Stimulated activated naive CD8-positive, alpha-beta T cell treated with anti-CD3 and anti-CD28 coated beads, Interleukin-15, Interleukin-2, amounts not matched to agents 100 ng/mL and 50 ng/mL, for 24 hours (primary cell): ENCODE measurements at regions not wholly inside any gene's neighbourhood (a gene's known extent, or its start where the extent isn't known, plus 50 kb on each side); places are given as distances from the start of the nearest gene placed in this dataset.

ENCODE experiments used
- H3K27ac Mint-ChIP-seq: one replicate; pipeline ENCODE4 v1.8.0; 2021; ENCODE audit warnings: mild to moderate bottlenecking, mixed read lengths
- H3K27me3 Mint-ChIP-seq: one replicate; pipeline ENCODE4 v1.8.0; 2021; ENCODE audit warnings: mixed read lengths
- H3K36me3 Mint-ChIP-seq: one replicate; pipeline ENCODE4 v1.8.0; 2021; ENCODE audit warnings: low read depth, mixed read lengths
- H3K4me1 Mint-ChIP-seq: one replicate; pipeline ENCODE4 v1.8.0; 2021; ENCODE audit warnings: low read depth, mixed read lengths
- H3K4me3 Mint-ChIP-seq: one replicate; pipeline ENCODE4 v1.8.0; 2021; ENCODE audit warnings: mild to moderate bottlenecking, mixed read lengths
- H3K9me3 Mint-ChIP-seq: one replicate; pipeline ENCODE4 v1.8.0; 2021; ENCODE audit warnings: mixed read lengths

DNA sequence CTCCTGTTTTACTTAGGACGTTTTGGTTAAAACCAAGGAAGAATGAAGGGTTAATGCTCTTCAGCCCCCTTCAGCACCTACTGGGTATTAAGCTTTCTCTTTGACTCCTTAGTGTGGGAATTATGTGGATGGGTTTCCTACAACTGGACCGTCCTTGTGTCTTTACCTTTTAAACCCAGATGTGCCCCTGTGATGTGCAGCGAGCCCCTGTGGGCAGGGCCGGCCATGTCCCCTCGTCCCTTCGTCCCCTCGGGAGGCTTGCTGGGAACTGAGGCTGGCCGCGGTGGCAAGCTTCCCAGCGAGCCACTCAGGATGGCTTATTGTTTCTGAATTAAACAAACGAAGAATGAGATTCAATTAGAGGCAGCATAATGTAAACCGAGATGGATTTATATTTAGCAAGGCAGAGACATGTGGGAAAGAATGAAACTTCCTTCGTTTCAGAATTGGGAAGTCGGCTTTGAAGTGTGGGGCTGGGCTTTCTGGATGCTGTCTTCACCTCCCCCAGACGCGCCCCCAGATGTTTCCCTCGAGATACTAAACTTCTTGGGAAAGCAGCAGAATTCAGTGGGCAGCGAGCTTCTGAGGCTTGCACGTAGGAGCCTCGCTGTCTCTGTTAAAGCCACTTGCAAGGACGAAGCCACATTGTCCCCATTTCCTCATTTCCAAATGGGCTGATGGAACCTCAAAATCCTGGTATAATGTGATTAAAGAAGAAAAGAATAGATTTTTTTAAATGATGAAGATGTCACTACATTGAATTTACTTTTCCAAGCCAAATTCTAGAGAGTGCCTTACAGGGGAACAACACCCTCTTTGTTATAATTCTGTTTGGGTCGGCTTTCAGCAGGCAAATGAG lies 146.0 kb downstream of the VAPA start:
- no peaks in the 10 kb centered on the region for H3K36me3 Mint-ChIP-seq
- H3K4me1 Mint-ChIP-seq: peaks cover 11% of the 10 kb centered on the region
- H3K9me3 Mint-ChIP-seq: no peaks in the 10 kb centered on the region
- H3K4me3 Mint-ChIP-seq: no peak overlapping the region
- peaks cover 6% of the 10 kb centered on the region for H3K27me3 Mint-ChIP-seq
- no peak overlapping the region for H3K27ac Mint-ChIP-seq

DNA sequence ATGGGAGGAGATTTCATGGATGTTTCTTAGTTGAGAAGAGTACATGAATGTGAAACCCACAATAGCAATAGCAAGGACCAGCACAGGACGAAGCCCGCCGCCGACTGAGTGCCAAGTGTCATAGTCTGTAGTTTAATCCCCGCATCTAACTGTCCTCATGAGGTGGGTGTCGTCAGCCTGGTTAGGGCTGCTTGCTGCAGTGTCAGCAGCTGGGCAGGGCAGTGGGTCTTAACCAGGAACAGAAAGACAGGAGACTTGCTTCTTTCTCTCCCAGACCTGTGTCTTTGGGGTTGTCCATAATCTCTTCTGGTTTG lies 146.6 kb downstream of the VAPA start:
- Mint-ChIP-seq H3K9me3 (no peaks in the 10 kb centered on the region), H3K27ac (no peak overlapping the region), H3K4me3 (no peak overlapping the region), H3K4me1 (peaks cover 11% of the 10 kb centered on the region), H3K36me3 (no peaks in the 10 kb centered on the region), H3K27me3 (peaks cover 6% of the 10 kb centered on the region)

DNA sequence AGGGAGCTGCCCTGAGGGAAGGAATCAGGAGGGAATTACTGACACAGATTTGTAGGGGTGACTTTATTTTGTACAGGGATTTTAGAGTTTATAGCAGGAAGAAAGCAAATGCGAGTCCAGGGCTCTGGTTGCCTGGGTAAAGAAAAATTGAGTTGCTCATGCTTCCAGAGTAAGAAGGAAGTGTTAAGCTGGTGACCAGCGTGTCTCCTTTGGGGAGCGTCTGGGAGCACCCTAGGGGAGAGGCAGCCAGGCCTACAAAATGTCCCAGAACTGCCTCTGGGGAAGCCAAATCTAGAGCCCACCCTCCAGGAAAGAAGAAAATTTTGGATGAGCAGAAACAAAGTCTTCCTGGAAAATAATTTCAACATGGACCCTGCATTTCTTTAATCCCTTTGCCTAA lies 147.0 kb downstream of the VAPA start:
- no peak overlapping the region for H3K27ac Mint-ChIP-seq
- no peak overlapping the region for H3K4me3 Mint-ChIP-seq
- H3K27me3 Mint-ChIP-seq: peaks cover 6% of the 10 kb centered on the region
- no peaks in the 10 kb centered on the region for H3K9me3 Mint-ChIP-seq
- peaks cover 11% of the 10 kb centered on the region for H3K4me1 Mint-ChIP-seq
- H3K36me3 Mint-ChIP-seq: no peaks in the 10 kb centered on the region

DNA sequence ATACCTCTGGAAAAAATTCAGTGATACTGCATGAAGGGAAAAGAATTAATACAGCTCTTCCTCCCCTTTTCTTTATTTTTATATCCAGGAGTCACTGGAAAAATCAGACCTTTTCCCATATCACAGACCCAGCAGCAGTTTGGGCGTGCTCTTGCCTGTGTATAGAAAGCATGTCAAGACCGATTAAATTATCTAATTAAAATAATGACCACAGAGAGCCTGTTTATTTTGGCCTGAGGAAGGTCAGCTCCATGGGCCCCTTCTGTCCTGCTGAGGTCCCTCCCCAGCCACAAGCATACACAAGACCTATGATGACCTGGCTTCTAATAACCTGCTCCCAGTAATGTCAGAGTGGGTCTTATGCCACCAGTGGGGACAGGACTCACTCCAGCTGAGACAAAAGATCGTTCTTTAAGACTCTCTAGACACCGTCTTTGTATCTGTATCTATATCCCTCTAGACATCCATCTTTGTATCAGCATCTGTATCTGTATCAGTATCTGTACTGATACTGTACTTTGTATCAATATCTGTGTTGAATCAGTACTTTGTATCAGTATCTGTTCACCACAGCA lies 147.8 kb downstream of the VAPA start:
- H3K9me3 Mint-ChIP-seq: no peaks in the 10 kb centered on the region
- no peak overlapping the region for H3K4me3 Mint-ChIP-seq
- H3K36me3 Mint-ChIP-seq: no peaks in the 10 kb centered on the region
- no peak overlapping the region for H3K27ac Mint-ChIP-seq
- H3K27me3 Mint-ChIP-seq: peaks cover 6% of the 10 kb centered on the region
- H3K4me1 Mint-ChIP-seq: peaks cover 11% of the 10 kb centered on the region

GRCh38 chr18:10062302-10063300 lies 148.8 kb downstream of the VAPA start:
- H3K9me3 Mint-ChIP-seq: no peaks in the 10 kb centered on the region
- peaks cover 9% of the 10 kb centered on the region for H3K4me1 Mint-ChIP-seq
- no peak overlapping the region for H3K27ac Mint-ChIP-seq
- H3K27me3 Mint-ChIP-seq: peaks cover 6% of the 10 kb centered on the region
- H3K36me3 Mint-ChIP-seq: no peaks in the 10 kb centered on the region
- no peak overlapping the region for H3K4me3 Mint-ChIP-seq

DNA sequence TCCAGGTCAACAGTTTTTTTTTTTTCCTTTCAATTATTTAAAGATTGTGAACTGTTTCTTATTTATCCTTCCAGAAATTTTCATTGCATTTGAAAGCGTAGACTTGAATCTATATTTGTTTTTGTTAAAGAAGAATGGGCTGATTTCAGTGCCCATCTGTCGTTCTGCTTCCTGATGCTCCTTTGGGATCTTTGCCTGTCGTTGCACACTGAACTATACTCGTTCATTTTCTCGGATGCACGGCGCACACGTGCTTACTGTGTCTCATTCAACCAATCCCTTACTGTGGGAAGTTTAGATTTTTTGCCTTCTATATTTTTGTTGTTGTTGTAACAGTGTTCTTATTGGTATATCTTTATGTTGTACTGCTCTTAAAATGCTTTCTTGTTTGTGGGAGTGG lies 149.7 kb downstream of the VAPA start:
- H3K27ac Mint-ChIP-seq: no peak overlapping the region
- H3K27me3 Mint-ChIP-seq: peaks cover 6% of the 10 kb centered on the region
- no peak overlapping the region for H3K4me3 Mint-ChIP-seq
- H3K9me3 Mint-ChIP-seq: no peaks in the 10 kb centered on the region
- peaks cover under 1% of the 10 kb centered on the region for H3K4me1 Mint-ChIP-seq
- H3K36me3 Mint-ChIP-seq: no peaks in the 10 kb centered on the region

DNA sequence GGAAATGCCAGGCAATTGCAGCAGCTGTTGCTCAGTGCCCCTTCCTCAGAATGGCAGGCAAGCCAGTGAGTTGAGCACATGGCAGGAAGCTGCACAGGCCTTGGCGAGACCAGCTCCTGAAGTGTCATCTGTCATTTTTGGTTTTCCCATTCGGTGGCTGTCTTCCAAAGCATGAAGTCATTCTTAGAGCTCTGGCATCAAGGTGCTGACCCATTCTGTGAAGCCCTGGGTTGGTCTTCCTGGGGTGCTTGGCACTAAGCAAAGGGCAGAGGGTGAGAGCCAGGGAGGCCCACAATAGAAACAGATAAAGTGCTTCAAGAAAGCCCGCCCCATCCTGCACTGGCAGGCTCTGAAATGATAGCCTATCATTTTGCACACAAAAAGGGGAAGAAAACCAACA lies 150.5 kb downstream of the VAPA start:
- Mint-ChIP-seq H3K9me3 (no peaks in the 10 kb centered on the region), H3K27me3 (peaks cover 6% of the 10 kb centered on the region), H3K36me3 (no peaks in the 10 kb centered on the region), H3K4me3 (no peak overlapping the region), H3K4me1 (no peaks in the 10 kb centered on the region), H3K27ac (no peak overlapping the region)

DNA sequence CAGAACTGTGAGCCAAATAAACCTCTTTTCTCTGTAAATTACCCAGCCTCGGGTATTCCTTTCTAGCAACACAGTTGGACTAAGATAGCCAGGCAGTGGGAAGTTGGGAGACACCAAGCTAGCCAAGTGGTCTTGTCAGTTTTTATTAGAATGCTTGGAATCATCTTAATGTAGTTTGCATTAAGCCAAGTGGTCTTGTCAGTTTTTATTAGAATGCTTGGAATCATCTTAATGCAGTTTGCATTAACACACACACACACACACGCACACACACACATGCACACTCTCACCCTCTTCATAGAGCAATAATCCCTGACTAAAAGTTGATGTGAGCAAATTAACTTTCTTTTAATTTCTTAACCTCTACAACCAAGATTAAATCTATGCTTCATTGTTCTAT lies 151.5 kb downstream of the VAPA start:
- Mint-ChIP-seq H3K36me3 (no peaks in the 10 kb centered on the region), H3K27ac (no peak overlapping the region), H3K4me1 (no peaks in the 10 kb centered on the region), H3K9me3 (no peaks in the 10 kb centered on the region), H3K27me3 (peaks cover 3% of the 10 kb centered on the region), H3K4me3 (no peak overlapping the region)

DNA sequence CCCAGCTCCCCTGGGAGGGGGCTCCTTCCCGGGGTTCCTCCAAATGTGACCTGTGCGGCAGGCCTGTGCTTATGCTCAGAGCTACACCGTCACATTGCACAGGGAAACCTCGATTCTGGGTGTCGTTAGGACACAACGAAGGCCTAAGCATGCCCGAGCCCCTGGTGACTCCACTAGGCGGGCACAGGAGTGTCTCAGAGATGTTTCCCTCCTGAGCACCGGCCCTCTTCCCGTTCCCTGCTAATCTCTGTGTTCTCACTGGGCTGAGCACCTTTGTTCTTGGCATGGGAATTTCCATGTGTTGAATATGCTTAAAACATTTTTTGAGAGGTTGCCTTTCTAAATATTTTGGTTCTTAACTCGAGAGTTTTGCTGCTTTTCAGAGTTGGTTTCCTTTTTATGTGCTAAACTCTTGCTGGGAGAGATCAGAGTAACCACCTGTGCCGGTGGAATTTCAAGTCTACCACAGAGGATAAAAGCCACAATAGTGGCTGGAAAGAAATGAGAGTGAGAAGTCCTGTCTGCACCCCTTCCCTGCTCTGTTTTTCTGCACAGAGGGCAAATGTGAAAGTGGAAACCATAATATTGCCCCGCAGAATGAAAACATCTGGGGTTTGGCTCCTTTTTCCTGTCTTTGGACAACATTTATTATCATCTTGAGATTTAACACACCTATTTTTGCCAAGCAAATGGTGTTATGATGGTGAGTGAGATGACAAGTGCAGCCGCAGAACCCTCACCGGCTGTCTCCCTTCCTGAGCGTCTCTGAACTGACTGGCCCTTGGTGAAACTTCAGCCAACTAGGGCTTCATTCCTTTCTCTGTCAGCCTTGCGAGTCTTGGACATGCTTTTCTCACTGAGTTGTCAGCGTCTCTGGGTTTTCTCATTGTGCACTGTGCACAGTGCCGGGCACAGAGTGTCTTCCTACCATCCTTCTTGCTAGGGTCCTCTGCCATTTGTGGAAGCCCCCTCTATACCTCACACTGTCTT lies 154.1 kb downstream of the VAPA start:
- Mint-ChIP-seq H3K36me3 (no peaks in the 10 kb centered on the region), H3K4me3 (no peak overlapping the region)

GRCh38 chr18:10068766-10069567 lies 155.2 kb downstream of the VAPA start:
- no peak overlapping the region for H3K27ac Mint-ChIP-seq
- H3K36me3 Mint-ChIP-seq: no peaks in the 10 kb centered on the region
- no peaks in the 10 kb centered on the region for H3K4me1 Mint-ChIP-seq
- no peak overlapping the region for H3K4me3 Mint-ChIP-seq
- H3K27me3 Mint-ChIP-seq: no peaks in the 10 kb centered on the region
- no peaks in the 10 kb centered on the region for H3K9me3 Mint-ChIP-seq

More for the DNA sequence above, 154.1 kb downstream of the VAPA start:
- H3K4me1 Mint-ChIP-seq: no peaks in the 10 kb centered on the region
- no peak overlapping the region for H3K27ac Mint-ChIP-seq
- no peaks in the 10 kb centered on the region for H3K27me3 Mint-ChIP-seq
- H3K9me3 Mint-ChIP-seq: no peaks in the 10 kb centered on the region

DNA sequence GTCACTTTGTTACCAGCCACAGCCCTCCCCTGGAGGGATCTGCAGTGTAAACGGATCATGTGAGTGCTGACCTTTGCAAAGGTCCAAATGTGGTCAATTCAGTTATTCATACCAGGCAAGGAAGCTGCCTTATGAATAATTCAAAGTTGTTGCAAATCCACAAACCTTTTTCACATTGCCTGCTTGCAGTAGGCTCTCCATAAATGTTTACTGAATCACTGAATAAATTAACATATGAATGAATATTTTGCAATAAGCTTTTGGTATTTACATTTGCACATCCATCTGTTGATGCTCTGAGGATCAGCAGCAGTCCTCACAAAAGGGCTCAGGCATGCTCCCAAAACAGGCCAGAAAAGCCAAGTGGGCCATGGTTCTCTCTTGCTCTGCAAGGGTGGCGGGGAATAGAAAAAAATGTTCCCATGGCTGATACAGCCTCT lies 156.8 kb downstream of the VAPA start:
- H3K36me3 Mint-ChIP-seq: no peaks in the 10 kb centered on the region
- H3K9me3 Mint-ChIP-seq: no peaks in the 10 kb centered on the region
- H3K4me1 Mint-ChIP-seq: no peaks in the 10 kb centered on the region
- no peak overlapping the region for H3K27ac Mint-ChIP-seq
- H3K27me3 Mint-ChIP-seq: no peaks in the 10 kb centered on the region
- no peak overlapping the region for H3K4me3 Mint-ChIP-seq

- Mint-ChIP-seq H3K9me3 (no peaks in the 10 kb centered on the region), H3K4me3 (no peak overlapping the region), H3K36me3 (no peaks in the 10 kb centered on the region), H3K27me3 (no peaks in the 10 kb centered on the region), H3K4me1 (no peaks in the 10 kb centered on the region), H3K27ac (no peak overlapping the region)
These were observed 158.9 kb downstream of the VAPA start for GRCh38 chr18:10072671-10073175.

DNA sequence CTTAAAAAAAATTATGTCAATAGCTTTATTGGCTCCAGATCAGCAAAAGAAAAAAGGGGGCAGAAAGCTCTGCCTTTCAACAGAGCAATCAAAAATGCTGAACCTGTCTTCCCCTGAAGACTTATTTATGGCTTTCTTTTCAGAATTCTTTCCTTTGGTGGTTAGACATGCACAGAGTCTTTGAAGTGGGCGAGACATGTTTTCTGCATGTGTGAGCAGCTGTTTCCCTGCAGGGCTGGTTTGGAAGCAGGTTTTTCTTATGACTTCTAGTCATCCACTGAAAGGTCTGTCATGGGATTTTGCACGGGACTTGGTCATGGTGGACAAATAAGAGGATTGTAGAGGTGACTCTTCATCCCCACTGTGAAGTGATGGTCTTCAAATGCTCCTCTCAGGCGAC lies 160.3 kb downstream of the VAPA start:
- no peak overlapping the region for H3K4me3 Mint-ChIP-seq
- H3K27me3 Mint-ChIP-seq: no peaks in the 10 kb centered on the region
- H3K4me1 Mint-ChIP-seq: no peaks in the 10 kb centered on the region
- H3K9me3 Mint-ChIP-seq: no peaks in the 10 kb centered on the region
- H3K27ac Mint-ChIP-seq: no peak overlapping the region
- H3K36me3 Mint-ChIP-seq: no peaks in the 10 kb centered on the region
